ENCODE measurements at regions not wholly inside any gene's neighbourhood (a gene's known extent, or its start where the extent isn't known, plus 50 kb on each side); places are given as distances from the start of the nearest gene placed in this dataset.

GRCh38 chr2:136259551-136259950 lies 141.6 kb upstream of the CXCR4 start:
- DNase-seq = no peak

- no peak for DNase-seq
Observed at GRCh38 chr2:136257893-136258292, 139.9 kb upstream of the CXCR4 start.

GRCh38 chr2:136255648-136256461 lies 137.9 kb upstream of the CXCR4 start:
- DNase-seq = no peak

- no peak for DNase-seq
Observed at GRCh38 chr2:136255127-136255526, 137.2 kb upstream of the CXCR4 start.

- no peak for DNase-seq
Observed at GRCh38 chr2:136254681-136255080, 136.7 kb upstream of the CXCR4 start.

- DNase-seq = no peak
Observed at GRCh38 chr2:136253288-136254004, 135.5 kb upstream of the CXCR4 start.

- DNase-seq = no peak
Observed at GRCh38 chr2:136251885-136252585, 134.1 kb upstream of the CXCR4 start.

- DNase-seq = no peak
Observed at GRCh38 chr2:136251197-136251884, 133.4 kb upstream of the CXCR4 start.

GRCh38 chr2:136250131-136250530 lies 132.2 kb upstream of the CXCR4 start:
- no peak for DNase-seq

- no peak for DNase-seq
Observed at GRCh38 chr2:136248907-136249306, 131.0 kb upstream of the CXCR4 start.

GRCh38 chr2:136248242-136248641 lies 130.3 kb upstream of the CXCR4 start:
- peak; percentile 24 for DNase-seq

- no peak for DNase-seq
Observed at GRCh38 chr2:136247204-136247950, 129.4 kb upstream of the CXCR4 start.

GRCh38 chr2:136246086-136246669 lies 128.2 kb upstream of the CXCR4 start:
- no peak for DNase-seq

GRCh38 chr2:136245211-136245610 lies 127.3 kb upstream of the CXCR4 start:
- DNase-seq = no peak

- DNase-seq = no peak
Observed at GRCh38 chr2:136244536-136244885, 126.6 kb upstream of the CXCR4 start.

- DNase-seq = no peak
Observed at GRCh38 chr2:136243638-136244535, 125.9 kb upstream of the CXCR4 start.

- no peak for DNase-seq
Observed at GRCh38 chr2:136242687-136243277, 124.8 kb upstream of the CXCR4 start.

GRCh38 chr2:136242100-136242499 lies 124.2 kb upstream of the CXCR4 start:
- DNase-seq = no peak

GRCh38 chr2:136239079-136239685 lies 121.2 kb upstream of the CXCR4 start:
- DNase-seq = no peak
